ENCODE measurements at regions not wholly inside any gene's neighbourhood (a gene's known extent, or its start where the extent isn't known, plus 50 kb on each side); places are given as distances from the start of the nearest gene placed in this dataset.

DNA sequence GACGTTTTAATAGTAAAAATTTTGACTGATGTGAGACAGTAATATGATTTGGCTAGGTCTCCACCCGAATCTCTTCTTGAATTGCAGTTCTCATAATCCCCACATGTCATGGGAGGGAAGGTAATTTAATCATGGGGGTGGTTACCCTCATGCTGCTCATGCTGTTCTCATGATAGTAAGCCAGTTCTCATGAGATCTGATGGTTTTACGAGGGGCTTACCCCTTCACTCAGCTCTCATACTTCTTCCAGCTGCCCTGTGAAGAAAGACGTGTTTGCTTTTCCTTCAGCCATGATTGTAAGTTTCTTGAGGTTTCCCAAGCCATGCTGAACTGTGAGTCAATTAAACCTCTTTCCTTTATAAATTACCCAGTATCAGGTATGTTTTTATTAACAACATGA lies 327.0 kb upstream of the CDH7 start:
- no peak for TF ChIP-seq CTCF (IDR thresholded peaks at IDR 0.05)
- TF ChIP-seq POLR2A (IDR thresholded peaks at IDR 0.05), result no peak
